Naive B cell (primary cell): ENCODE measurements at regions not wholly inside any gene's neighbourhood (a gene's known extent, or its start where the extent isn't known, plus 50 kb on each side); places are given as distances from the start of the nearest gene placed in this dataset.
A peak's percentile ranks its signal among the peaks of the same experiment; 100 is the strongest.
"Not testable (repeated sequence)": the region's sequence is repeated elsewhere in the genome, so short reads cannot be mapped to it uniquely, and the experiment has no call there.

Experiments
- ATAC-seq, 2 donors: fragments of 150-1000 bp; cut with Tn5 transposase; 2 replicates each; pipeline ENCODE4 v1.10.0; 2021; ENCODE audit warnings: low read depth in 2 of 2, mild to moderate bottlenecking in 2 of 2, moderate library complexity in 2 of 2
- DNase-seq: peaks from one replicate; pipeline ENCODE4 v3.0.0; 2022
- H3K27ac Mint-ChIP-seq, 6 donors: one replicate each; pipeline ENCODE4 v1.8.0; 2020 to 2022; ENCODE audit warnings: mild to moderate bottlenecking in 6 of 6, mixed read lengths in 6 of 6, moderate library complexity in 5 of 6, inconsistent platforms in 2 of 6
- H3K27me3 Mint-ChIP-seq, 3 donors: one replicate each; pipeline ENCODE4 v1.8.0; 2021 to 2022; ENCODE audit warnings: mixed read lengths in 3 of 3, mild to moderate bottlenecking in 1 of 3
- H3K36me3 Mint-ChIP-seq, 2 donors: one replicate each; pipeline ENCODE4 v1.8.0; 2020 to 2022; ENCODE audit warnings: mixed read lengths in 2 of 2, inconsistent platforms in 1 of 2, mild to moderate bottlenecking in 1 of 2
- H3K4me1 Mint-ChIP-seq, 3 donors: one replicate each; pipeline ENCODE4 v1.8.0; 2020 to 2022; ENCODE audit warnings: mixed read lengths in 3 of 3, inconsistent platforms in 1 of 3, mild to moderate bottlenecking in 1 of 3, moderate library complexity in 1 of 3
- H3K4me3 Mint-ChIP-seq, 8 donors: one replicate each; pipeline ENCODE4 v1.8.0; 2020 to 2022; ENCODE audit warnings: mild to moderate bottlenecking in 8 of 8, mixed read lengths in 8 of 8, moderate library complexity in 8 of 8, inconsistent platforms in 2 of 8
- H3K9me3 Mint-ChIP-seq, 7 donors: one replicate each; pipeline ENCODE4 v1.8.0; 2020 to 2022; ENCODE audit warnings: mixed read lengths in 7 of 7, mild to moderate bottlenecking in 5 of 7, inconsistent platforms in 2 of 7, moderate library complexity in 1 of 7

DNA sequence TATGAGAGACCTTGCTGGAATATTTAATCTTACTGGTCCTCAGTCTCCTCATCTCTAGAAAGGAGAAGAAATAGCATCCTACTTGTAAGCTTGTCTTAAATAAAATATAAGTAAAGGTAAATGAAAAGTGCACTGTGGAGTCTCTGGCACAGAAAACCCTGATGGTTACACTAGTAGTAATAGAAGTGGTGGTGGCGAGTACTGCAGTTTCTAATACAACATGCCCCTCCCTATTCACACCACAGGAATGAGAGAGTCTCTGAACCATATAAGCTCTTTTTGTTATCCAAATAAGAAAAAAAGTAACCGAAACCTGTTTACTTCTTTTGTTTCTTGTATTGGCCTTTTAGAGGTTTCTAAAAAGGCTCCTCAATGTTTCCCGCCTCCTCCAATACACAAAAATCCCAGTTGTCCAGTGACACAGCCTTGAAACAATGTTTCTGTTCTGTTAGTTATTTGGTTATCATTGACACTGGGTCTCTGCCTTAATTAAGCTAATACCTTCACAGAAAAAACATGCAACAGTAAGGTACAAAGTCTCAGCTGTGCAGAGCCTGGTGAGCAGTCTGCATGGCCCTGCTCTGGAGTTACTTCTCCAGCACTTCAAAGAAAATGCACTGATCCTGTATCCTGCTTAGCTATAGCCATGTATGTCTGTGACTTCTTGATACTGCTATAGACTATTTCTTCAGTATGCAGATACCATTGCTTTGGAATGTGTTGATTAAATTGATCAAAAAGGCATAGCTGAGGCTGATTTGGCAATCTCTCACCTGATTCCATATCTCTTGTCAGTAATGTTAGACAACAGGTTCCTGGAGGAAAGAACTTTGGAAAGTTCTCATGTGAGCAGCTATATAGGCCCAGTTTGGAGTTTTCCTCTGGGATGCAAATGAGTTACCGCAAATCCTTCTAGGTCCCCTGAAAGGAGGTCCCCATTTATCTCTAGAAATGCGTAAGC lies 315.6 kb upstream of the IL12A start:
- no peaks in the 10 kb centered on the region for H3K4me1 Mint-ChIP-seq
- no peaks in the 10 kb centered on the region for H3K36me3 Mint-ChIP-seq
- no peaks in the 10 kb centered on the region for H3K9me3 Mint-ChIP-seq
- no peak overlapping the region for H3K4me3 Mint-ChIP-seq
- DNase-seq (no peak), ATAC-seq (no peak)
- H3K27ac Mint-ChIP-seq = no peak overlapping the region
- H3K27me3 Mint-ChIP-seq = peaks cover 0 to 5% (median 0%) of the 10 kb centered on the region in 3 donors

DNA sequence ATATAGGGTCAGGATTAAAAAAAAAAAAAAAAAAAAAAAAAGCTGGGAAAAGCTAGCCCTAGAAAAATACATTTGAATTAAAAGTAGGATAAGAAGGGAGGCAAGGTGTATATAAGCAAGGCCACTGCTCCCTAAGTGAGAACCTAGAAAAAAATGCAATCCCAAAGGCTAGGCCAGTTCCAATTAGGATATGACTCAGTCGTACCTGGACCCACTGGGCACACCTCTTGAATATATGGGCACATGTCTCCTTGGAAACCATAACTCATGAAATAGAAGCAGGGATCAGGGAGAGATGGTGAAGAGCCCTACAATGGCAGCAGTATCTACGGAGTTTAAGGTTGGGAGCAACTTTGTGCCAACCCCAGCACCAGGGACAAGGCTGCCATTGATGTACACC lies 314.1 kb upstream of the IL12A start:
- no peaks in the 10 kb centered on the region for H3K36me3 Mint-ChIP-seq
- H3K9me3 Mint-ChIP-seq = peaks cover 0 to under 1% (median 0%) of the 10 kb centered on the region in 7 donors
- H3K27ac Mint-ChIP-seq = no peak overlapping the region
- H3K4me1 Mint-ChIP-seq = no peaks in the 10 kb centered on the region
- H3K27me3 Mint-ChIP-seq = peaks cover 0 to 5% (median 0%) of the 10 kb centered on the region in 3 donors
- ATAC-seq = no peak
- DNase-seq = no peak
- H3K4me3 Mint-ChIP-seq = no peak overlapping the region

DNA sequence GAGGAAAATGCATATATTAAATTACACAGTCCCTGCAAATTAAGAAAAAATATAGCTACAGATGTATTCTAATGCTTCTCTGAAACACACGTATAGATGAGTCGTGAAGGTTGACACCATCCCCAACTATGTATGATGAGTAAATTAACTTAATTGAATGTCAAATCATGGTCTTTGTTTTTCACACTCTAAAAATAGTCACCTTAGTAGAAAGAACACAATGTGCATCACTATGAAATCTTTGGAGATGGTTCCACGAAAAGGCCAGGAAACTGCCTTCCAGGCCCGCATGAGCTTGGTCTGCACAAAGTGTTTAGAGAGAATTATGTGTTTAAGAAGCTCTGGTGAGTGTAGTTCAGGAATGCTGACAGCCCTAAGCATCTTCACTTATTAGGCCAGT lies 313.4 kb upstream of the IL12A start:
- no peaks in the 10 kb centered on the region for H3K4me1 Mint-ChIP-seq
- ATAC-seq = no peak
- no peak overlapping the region for H3K4me3 Mint-ChIP-seq

DNA sequence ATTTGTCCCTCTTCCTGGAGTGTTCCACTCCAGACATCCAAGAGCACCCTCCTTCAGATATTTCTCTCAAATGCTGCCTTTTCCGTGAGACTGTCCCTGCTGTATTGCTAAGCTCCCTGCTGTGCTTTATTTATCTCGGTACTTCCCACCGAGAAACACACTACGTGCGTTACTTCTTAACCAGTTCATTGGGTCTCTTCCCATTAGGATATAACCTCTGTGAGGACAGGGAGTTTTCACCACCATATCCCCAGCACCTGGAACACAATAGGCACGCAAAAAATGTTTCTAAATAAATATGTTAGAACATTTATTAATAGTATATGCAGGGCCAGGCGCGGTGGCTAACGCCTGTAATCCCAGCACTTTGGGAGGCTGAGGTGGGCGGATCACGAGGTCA lies 308.7 kb upstream of the IL12A start:
- Mint-ChIP-seq H3K36me3 (no peaks in the 10 kb centered on the region), H3K4me1 (no peaks in the 10 kb centered on the region), H3K9me3 (peaks cover 0 to 8% (median 3%) of the 10 kb centered on the region in 7 donors), H3K27me3 (peaks cover 0 to 5% (median 0%) of the 10 kb centered on the region in 3 donors), H3K4me3 (no peak overlapping the region), H3K27ac (peak overlapping the region in 1 of 6 donors; percentile 50)
- ATAC-seq = no peak
- no peak for DNase-seq

More for the DNA sequence above, 313.4 kb upstream of the IL12A start:
- Mint-ChIP-seq H3K36me3 (no peaks in the 10 kb centered on the region), H3K27me3 (peaks cover 0 to 5% (median 0%) of the 10 kb centered on the region in 3 donors), H3K27ac (no peak overlapping the region), H3K9me3 (peaks cover 0 to 4% (median 0%) of the 10 kb centered on the region in 7 donors)
- DNase-seq = no peak

DNA sequence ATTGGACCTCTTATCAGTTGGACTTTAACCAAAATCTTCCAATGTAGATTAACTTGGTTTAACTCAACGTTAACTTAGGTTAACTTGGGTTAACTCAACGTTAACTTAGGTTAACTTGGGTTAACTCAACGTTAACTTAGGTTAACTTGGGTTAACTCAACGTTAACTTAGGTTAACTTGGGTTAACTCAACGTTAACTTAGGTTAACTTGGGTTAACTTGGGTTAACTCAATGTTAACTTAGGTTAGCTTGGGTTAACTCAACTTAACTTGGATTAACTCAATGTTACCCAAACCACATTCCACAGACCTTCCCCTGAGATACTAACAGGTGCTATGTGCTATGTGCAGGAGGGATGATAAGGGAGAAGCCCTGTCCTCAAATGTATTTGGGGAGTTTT lies 306.9 kb upstream of the IL12A start:
- H3K4me1 Mint-ChIP-seq, H3K27me3 Mint-ChIP-seq, H3K36me3 Mint-ChIP-seq, DNase-seq, H3K9me3 Mint-ChIP-seq, H3K4me3 Mint-ChIP-seq, ATAC-seq, H3K27ac Mint-ChIP-seq: not testable (repeated sequence)

DNA sequence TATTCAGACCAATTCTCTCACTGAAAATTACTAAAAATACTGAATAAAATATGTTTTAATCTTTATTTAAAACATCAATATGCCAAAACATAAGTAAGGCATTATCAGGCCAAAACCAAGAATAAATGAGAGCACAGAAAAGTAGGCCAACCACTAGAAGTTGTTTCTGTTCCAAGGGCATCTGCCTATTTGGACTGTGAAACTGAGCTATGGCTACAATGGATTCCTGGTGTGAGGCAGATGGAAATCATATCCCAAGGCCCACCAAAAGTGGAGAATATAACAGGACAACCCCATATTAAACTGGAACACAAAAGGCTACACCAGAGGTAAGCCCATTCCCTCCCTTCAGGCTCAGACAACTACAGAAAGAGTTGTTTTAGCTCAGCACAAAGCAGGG lies 302.8 kb upstream of the IL12A start:
- peaks cover 0 to 10% (median 0%) of the 10 kb centered on the region in 3 donors for H3K27me3 Mint-ChIP-seq
- H3K9me3 Mint-ChIP-seq = peaks cover 3 to 40% (median 12%) of the 10 kb centered on the region in 7 donors
- H3K36me3 Mint-ChIP-seq = no peaks in the 10 kb centered on the region
- ATAC-seq (no peak), DNase-seq (no peak)
- H3K4me1 Mint-ChIP-seq = no peaks in the 10 kb centered on the region
- no peak overlapping the region for H3K27ac Mint-ChIP-seq
- H3K4me3 Mint-ChIP-seq = no peak overlapping the region

DNA sequence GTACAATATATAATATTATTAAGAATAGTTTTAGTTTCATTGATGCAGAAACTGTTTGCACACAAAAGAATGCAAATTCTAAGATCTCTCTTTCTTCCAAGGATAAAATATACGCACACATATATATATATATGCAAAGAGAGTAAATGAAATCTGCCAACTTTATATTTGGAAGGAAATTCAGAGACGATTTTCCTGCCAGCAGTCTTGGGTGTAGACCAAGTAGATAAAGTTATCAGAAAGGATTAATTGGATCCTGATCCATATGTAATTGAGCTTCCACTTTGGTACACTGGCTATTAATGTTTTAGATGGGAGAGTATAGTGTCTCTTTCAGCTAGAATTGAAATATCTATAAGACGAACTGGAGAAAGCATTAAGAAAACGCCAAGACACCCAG lies 295.4 kb upstream of the IL12A start:
- peaks cover 0 to 14% (median 0%) of the 10 kb centered on the region in 3 donors for H3K27me3 Mint-ChIP-seq
- no peak for DNase-seq
- no peak overlapping the region for H3K27ac Mint-ChIP-seq
- H3K36me3 Mint-ChIP-seq = no peaks in the 10 kb centered on the region
- H3K4me1 Mint-ChIP-seq = no peaks in the 10 kb centered on the region
- peaks cover 0 to 31% (median 9%) of the 10 kb centered on the region in 7 donors for H3K9me3 Mint-ChIP-seq
- H3K4me3 Mint-ChIP-seq = no peak overlapping the region
- no peak for ATAC-seq

DNA sequence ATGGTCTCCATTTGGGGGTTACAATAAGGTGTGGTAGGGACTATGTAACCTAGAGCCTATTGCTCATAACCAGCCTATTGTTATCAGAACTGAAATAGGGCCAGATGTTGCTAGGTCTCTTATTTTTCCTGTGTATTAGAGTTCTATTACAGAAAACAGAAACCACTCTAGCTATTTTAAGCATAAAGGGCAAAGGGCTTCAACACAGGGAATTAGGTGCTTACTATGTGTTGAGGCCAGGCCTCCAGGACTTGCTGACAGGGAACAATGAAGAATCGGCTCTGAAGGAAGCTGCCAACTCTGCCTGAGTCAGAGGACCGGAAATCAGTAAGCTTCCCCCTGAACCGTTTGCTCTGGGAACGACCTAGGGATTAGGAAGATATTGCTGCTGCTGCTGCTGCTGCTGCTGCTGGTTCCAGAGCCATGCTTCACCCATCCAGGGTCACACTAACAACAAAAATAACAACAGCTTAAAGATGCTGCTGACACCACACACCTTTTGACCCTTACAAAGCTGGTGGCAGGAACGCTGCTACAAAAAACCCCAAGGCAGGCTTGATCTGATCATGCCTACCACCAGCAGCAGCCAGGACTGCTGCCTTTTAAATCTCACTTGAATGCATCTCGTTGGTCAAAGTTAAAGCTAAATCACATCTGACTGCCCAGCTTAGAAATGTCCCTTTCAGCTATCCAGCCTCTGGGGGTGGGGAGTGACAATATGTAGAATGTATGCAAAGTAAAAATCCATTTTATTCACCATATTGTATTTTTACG lies 276.9 kb upstream of the IL12A start:
- Mint-ChIP-seq H3K9me3 (peaks cover 0 to 10% (median 6%) of the 10 kb centered on the region in 7 donors), H3K27me3 (peaks cover 3 to 8% (median 4%) of the 10 kb centered on the region in 3 donors), H3K36me3 (peaks cover 0 to 8% of the 10 kb centered on the region in 2 donors), H3K4me3 (no peak overlapping the region), H3K27ac (no peak overlapping the region), H3K4me1 (no peaks in the 10 kb centered on the region)
- DNase-seq (no peak), ATAC-seq (no peak)

DNA sequence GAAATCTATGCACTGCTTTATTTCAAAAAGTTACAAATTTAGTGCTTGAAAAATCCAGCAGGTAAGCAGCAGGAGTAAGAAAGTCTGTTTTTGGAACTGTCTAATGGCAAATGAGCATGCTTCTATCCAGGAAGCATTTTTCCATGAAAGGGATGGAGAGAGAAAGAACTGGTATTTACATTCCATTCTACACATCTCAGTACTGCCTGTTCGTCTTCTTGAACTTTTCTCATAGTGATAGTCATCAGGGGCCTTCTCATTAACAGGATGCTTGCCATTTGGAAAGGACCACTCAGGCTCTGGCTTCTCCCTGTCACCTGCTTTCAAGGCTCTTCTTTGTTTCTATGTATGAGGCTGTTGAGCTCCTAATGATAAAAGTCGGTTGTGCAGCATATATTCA lies 267.3 kb upstream of the IL12A start:
- H3K9me3 Mint-ChIP-seq = peaks cover 0 to 21% (median 6%) of the 10 kb centered on the region in 7 donors

DNA sequence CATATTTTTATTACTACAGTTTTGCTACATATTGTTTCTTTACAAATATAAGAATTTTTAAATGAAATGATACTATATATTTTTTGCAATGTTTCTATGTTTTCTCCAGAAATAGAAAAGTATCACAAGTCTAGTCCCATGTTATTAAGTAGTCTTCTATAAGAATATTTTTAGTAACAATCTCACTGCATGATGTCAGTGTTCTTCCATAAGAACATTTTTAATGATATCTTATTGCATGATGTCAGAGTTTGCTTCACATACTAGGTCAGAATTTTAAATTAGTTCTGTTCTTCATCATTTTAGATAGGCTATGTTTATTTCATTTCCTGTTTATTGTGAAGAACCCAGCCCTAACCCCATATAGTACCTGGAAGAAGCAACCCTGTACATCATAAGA lies 265.3 kb upstream of the IL12A start:
- Mint-ChIP-seq H3K27me3 (peaks cover 2 to 9% (median 6%) of the 10 kb centered on the region in 3 donors), H3K4me1 (no peaks in the 10 kb centered on the region), H3K36me3 (no peaks in the 10 kb centered on the region), H3K9me3 (peaks cover 0 to 13% (median 6%) of the 10 kb centered on the region in 7 donors), H3K27ac (no peak overlapping the region), H3K4me3 (no peak overlapping the region)
- no peak for ATAC-seq
- no peak for DNase-seq

More for the DNA sequence above, 267.3 kb upstream of the IL12A start:
- ATAC-seq (no peak), DNase-seq (no peak)
- H3K36me3 Mint-ChIP-seq = no peaks in the 10 kb centered on the region
- no peaks in the 10 kb centered on the region for H3K4me1 Mint-ChIP-seq
- H3K4me3 Mint-ChIP-seq = no peak overlapping the region
- H3K27ac Mint-ChIP-seq = no peak overlapping the region
- H3K27me3 Mint-ChIP-seq = peaks cover 0 to 6% (median under 1%) of the 10 kb centered on the region in 3 donors

DNA sequence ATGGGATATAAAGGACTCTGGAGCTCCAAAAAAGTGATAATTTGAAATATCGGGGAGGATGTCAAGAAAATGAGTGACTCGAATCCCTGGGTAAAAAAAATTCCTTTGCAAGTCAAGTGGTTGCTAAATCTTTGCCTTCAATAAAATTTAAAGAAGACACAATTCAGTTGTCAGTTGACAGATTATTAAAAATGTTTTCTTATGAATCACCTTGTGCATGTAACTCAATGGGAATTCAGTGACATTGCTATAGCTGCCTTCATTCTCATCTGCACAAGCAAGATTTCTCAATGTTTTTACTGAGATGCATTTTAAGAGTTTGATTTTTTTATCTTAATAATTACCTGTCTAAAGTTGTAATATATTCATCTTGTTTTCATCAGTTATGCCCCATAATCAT lies 264.0 kb upstream of the IL12A start:
- peaks cover 0 to 6% (median 0%) of the 10 kb centered on the region in 7 donors for H3K9me3 Mint-ChIP-seq
- H3K27me3 Mint-ChIP-seq = peaks cover 6 to 9% (median 6%) of the 10 kb centered on the region in 3 donors
- no peaks in the 10 kb centered on the region for H3K36me3 Mint-ChIP-seq
- H3K4me3 Mint-ChIP-seq = no peak overlapping the region
- no peaks in the 10 kb centered on the region for H3K4me1 Mint-ChIP-seq
- H3K27ac Mint-ChIP-seq = no peak overlapping the region
- ATAC-seq = no peak
- DNase-seq = no peak

DNA sequence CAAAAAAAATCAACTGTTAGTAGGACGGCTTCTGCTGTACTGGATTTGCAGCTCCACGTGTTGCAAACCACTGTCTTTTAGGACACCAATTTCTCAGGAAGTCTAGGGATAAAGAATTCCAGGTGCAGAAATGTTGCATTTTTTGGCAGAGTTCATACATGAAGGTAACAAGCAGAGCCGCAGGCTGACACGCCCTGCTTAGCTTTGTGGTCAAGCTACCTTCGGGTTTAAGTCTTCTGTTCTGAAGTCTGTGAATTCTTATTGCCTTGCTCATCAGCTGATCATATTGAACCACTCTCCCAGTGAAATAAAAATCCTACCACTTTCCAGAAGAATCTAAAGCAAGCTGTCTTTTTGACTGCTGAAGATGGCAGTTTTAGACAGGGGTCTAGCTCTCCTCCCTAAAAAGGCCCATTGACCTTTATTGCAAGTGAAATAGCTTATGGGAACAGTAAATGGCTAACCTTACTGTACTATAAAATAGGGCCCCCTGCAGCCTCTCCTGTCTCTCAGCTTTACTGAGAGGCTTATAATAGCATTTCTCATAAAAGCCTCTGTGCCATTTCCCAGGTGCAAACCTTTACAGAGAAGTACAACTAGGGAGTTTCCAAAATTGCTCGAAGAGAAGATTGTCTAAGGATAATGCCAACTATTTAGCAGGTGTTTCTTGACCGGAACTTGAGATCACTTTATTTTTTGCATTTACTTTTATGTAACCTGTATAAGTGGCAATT lies 262.2 kb upstream of the IL12A start:
- Mint-ChIP-seq H3K9me3 (peaks cover 0 to 6% (median 0%) of the 10 kb centered on the region in 7 donors), H3K27ac (no peak overlapping the region), H3K27me3 (peaks cover 6 to 9% (median 6%) of the 10 kb centered on the region in 3 donors), H3K4me1 (no peaks in the 10 kb centered on the region), H3K36me3 (no peaks in the 10 kb centered on the region), H3K4me3 (no peak overlapping the region)
- ATAC-seq (no peak), DNase-seq (no peak)

DNA sequence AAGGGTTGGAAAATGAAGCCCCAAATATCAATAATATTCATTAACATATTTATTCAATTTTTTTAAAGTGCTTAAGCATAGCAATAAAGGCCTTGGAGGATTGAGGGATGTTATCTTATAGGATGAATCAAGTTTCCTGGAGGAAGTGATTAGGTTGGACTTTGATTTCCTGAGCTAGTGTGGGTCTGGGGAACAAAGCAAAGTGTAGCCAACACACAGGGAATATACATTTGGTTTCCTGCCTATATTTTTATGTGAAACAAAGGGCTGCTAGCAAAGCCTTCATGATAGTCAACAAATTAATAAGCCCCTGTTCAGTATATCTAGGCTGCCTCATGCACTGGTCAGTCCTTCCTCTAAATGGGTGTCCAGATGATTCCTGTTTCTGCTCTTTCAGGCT lies 261.1 kb upstream of the IL12A start:
- H3K4me3 Mint-ChIP-seq = no peak overlapping the region
- H3K27ac Mint-ChIP-seq = no peak overlapping the region
- H3K36me3 Mint-ChIP-seq = no peaks in the 10 kb centered on the region
- ATAC-seq = no peak
- no peaks in the 10 kb centered on the region for H3K4me1 Mint-ChIP-seq
- H3K27me3 Mint-ChIP-seq = peaks cover 2 to 9% (median 6%) of the 10 kb centered on the region in 3 donors
- no peaks in the 10 kb centered on the region for H3K9me3 Mint-ChIP-seq
- DNase-seq = no peak
